NCI-H1417 treated with DMSO at 0.1 percent for 48 hours (cell line): ENCODE measurements at regions not wholly inside any gene's neighbourhood (a gene's known extent, or its start where the extent isn't known, plus 50 kb on each side); places are given as distances from the start of the nearest gene placed in this dataset.

Source experiments
- DNase-seq: peaks from one replicate; lab custom pipeline; 2025; lab: John Stamatoyannopoulos, UW

DNA sequence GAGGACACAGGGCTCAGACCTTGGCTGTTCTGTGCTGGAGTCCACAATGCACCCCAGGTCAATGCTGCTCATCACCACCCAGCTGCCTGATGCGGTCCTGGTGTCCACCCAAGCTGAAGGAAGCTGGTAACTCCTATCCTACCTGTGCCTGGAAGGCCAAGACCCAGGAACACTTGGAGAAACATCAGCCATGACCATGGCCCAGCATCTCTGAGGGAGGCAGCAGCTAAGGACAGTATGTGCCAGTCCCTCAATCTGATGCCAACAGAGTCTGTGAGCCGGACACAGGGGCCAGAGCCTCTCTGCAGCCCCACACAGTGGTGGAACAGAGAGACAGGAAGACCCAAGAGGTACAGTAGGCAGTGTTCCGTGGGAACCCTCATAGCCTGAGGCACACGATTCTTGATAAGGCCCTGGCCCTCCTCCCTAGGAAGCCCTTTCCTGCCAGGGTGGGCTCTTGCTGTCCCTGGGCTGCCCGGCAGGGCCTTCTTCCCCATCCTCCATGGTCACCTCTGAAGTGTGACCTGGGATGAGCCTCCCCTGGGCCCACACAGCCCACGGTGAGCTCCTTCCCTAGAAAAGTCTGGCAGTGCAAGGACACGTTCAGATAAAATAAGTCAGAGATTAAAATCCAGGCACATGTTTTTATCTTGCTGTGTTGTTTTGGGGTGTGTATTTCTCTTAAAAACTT is 170.7 kb downstream of the THBS2 start:
- no peak for DNase-seq

DNA sequence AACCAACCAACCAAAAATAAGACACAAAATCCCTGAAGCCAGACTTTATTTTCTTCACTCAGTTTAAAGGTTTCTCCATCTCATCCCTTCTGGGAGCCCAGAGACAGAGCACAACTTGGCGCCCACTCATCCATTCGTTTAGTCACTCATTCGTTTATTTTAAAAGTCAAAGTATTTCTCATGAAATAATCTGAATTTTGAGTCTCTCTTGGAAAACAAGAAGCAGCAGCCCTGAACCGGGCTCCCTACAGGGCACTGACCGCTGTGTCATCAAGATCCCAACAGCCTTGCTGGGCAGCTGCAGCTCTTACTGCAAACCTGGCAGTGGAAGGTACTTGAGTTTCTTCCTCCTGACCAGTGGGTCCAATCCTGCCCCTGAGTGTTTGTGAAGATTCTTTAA is 171.6 kb downstream of the THBS2 start:
- no peak for DNase-seq

DNA sequence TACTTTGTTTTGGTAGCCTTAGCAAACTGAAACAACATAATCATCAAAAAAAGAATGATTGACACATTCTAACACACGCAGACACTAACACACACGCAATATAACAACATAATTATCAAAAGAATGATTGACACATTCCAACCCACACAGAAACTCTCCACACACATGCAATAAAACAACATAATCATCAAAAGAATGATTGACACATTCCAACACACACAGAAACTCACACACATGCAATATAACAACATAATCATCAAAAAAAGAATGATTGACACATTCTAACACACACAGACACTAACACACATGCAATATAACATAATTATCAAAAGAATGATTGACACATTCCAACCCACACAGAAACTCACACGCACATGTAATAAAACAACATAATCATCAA is 172.4 kb downstream of the THBS2 start:
- DNase-seq: no peak

DNA sequence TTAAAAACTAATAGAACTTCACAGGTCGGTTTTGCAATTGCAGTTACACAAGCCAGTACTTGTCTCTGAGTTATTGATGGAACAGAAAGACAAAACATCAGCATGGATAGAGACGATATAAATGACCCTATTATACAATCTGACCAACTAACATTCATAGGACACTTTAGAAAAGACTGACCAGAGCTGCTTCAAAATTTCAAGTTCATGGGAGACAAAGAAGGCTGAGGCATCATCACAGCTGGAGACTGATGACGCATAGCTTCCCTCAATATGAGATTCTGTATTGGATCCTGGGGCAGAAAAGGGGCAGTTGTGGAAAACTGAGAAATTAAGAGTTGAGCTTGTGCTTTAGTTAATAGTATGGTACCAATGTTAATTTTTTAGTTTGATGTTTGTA is 174.0 kb downstream of the THBS2 start:
- DNase-seq: no peak

DNA sequence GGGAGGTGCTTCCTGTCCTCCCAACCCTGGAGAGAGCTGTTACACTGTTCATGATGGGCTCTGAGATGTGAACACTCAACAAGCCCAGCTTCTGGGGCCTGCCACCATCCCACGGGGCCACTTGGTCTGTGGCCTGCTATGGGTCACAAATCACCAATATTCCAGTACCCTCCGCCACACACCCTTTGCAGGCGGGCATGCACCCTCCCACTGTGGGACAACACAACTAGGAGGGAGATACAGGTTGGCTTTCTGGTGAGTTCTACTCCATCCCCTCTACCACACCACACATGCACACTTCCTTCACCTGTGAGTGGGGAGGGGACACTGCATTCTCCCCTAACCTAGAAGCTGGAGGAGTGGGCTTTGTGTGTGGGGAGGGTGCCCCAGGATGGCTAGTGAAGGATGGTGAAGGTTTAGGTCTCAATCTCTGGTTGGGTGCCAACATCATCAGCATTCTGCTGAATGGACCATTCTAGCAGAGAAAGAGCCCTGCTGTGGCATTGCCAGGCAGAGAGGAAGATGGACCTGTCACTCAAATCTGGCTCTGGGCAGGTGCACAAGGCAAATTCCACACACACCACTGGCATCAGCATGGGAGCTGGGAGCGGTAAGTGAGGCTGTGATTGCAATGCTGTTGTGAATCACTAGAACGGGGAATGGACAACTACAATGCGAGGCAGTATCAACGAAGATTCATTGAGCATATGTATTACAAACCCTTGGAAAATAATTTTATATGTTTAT is 175.1 kb downstream of the THBS2 start:
- no peak for DNase-seq

DNA sequence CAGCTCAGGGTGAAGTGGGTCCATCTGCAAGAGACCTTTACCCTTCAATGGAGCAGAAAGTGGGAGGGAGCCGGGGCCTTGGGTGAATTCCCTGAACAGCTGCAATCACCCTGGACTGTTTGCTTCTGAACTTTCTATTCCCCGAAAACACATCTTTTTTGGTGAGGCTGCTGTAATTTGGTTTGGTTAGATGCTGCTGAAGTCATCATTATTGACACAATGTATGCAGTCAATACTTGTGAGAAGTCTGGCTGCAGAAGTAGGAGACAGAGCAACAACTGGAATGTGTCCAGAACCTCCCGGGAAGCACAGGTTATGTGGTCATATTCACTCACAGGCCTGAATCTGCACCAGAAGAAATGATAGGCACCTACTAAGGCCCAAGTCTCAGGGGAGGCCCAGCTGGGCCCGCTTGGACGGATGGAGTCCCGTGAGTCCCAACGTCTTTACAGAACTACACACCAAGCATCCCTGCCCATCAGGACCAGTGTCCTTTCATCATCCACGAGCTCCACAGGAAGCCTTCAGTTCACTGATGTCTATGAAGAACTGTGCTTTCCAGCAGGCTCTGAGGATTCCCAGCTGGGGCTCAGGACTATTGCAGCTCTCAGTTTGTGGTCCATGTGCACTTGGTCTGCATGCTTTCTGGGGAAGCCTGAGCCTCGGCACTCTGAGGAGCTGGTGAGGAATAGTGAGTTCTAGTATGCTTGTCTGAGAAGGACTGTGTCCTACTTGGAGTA is 177.6 kb downstream of the THBS2 start:
- DNase-seq: no peak

DNA sequence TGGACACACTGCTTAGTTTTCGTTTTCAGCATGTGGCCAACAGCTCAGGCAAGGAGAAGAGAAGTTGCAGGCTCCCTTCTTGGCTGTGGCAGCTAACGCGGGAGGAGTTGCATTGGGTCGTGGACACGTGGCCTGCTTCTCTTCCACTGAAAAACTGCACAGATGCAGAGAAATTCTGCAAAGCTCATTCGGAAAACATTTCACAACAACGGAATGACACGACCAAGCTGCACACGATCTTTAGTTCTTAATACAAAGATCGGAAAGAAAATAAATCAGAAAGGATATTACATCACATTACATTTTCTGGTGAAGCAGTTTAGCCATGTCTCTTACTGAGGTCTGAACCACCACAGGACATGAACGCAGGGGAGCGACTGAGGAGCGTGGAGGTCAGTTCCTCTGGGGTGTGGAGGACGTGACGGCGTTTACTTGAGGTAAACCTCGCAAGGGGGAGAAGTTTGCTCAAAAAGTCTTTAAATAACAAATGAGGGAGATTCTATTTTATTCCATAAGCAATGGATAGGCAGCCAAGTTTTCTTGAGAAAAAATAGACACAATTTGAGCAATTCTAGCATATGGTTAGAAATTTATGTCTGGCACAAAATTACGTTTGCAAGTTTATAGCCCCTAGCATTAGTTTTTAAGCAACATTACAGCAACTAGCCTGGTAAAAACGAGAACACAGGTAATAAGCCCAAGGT is 178.3 kb downstream of the THBS2 start:
- DNase-seq: no peak

DNA sequence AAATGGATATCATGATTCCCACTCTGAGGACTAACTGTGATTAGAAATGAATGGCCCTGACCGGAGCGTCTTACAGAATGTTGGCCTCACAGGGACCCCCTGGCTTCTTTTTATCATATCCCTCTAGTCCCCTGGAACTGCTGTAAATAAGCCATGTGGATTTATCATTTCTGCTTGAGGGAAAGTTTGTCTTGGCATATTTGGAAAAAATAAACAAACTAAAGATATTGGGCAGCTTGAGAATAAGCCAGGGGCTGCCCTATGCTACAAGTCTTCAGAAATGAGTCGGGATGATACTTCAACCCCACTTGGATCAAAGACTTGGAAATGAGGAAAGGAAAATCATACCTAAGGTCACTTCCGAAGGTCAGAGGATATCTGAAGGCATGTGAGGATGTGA is 179.1 kb downstream of the THBS2 start:
- DNase-seq: no peak

DNA sequence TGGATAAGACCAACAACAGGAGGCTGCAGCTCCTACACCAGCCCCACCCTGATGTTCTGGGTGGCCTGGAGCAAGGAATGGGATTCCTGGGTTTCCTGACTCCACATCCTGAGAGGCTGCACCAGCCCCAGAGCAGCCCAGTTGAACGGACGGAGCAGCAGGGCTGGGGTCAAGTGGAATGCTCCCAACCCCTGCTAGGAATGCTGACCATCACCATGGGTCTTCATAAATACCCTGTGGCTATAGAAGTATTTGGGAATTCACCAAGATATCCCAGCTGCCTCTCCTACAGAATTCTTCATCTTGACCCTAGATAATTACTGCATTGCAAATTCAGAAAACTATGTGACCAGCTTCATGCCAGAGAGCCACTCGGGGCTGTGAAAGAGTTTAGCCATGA is 180.3 kb downstream of the THBS2 start:
- DNase-seq: no peak

DNA sequence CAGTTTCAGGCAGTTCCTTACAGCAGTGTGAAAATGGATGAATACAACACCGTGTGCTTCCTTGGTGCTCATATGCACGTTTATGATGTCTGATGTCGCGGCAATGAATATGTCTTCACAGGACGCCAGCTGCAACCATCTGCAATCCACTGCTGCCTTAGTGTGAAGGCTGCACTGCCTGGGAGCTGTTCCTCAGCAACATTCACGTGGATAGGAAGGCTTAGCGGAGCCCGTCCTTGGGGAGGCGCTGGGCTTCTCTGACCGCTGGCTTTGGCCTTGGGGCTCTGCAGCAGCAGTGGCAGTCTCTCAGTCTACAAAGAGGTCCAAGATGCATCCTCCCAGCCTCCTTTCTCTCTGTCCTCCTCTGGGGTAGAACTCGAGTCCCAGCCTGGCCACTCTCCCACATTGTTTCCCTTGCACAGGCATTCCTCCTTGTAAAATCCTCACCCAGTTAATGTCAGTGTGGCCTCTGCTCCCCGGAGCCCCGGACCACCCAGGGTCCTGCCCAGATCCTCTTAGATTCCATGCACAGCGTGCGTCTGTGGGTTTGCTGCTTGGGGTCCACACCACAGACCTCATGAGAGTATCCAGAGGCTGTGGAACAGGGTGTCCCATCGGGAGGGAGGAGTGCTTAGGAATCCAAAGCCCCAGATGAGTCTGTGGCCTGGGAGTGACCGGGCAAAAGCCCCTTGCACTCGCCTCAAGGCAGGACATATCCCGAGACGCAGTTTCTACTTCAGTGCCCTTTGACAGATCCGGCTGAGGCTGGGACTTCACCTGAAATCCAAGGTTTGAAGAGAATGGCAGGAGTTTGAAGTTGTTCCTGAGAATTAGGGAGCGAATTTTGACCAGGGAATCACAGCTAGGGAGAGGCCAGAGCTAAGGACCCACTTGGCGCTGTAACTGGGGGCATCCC is 181.3 kb downstream of the THBS2 start:
- DNase-seq: no peak

DNA sequence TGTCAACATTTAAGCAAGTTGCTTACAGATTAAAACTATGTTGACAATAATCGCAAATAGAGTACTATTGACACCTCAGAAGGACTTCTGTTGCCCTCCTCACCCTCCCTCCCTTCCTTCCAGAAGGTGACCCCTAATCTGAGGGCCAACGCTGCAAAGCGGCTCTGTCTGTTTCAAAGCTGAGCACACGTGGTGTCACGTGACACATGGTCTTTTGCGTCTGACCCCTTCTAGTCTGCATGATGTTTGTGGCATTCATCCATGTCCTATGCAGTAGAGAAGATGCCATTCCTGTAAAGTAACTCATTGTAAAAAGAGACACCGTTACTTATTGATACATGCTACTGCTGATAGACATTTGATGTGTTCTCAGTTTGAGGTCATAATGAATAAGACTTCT is 182.3 kb downstream of the THBS2 start:
- DNase-seq: no peak

DNA sequence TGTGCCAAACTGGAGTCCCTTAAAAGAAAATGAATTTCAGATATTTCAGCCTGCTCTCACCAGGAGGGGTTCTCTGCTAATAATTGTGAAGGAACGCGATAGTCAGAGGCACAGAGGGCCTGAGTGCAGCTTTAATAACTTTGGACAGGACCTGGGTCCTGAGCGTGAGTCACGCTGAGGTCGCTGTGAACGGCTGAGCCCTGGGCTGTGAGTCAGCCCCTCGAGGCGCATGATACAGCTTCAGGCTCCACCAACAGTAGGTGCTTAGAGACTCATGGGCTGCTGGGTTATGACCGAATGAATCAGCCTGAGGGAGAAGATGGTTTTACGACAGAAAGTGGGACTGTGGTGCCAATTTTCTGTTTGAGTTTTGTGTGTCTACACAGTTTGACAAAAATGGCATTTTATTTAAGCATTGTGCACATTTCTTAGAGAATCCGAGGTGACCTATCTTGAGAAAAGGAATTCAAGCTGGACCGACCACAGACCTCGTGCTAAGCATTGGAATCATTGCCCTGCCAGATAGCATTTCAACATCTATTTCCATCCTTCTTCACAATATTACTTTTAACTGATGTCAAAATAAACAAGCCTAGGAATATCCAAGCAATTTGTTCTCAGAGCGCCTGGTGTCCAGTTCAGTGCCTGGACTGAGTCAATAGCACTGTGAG is 183.0 kb downstream of the THBS2 start:
- no peak for DNase-seq

DNA sequence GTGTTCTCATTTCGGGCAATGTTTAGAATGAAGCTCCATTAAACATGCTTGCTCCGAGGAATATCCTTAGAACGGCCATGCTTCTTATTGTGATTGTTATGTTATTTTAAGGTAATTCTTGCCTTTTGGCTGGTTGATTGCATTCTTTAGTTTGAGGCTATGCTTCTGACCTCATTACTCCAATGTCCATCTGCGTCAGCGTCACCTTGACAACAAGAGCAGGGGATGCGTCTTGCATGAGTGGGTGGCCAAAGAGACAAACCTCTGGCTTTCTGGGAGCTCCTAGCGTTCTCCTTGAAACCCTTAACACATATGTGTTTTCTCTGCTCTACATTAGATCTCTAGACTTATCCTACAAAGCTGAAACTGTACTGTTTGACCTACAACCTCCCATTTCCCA is 184.3 kb downstream of the THBS2 start:
- no peak for DNase-seq

DNA sequence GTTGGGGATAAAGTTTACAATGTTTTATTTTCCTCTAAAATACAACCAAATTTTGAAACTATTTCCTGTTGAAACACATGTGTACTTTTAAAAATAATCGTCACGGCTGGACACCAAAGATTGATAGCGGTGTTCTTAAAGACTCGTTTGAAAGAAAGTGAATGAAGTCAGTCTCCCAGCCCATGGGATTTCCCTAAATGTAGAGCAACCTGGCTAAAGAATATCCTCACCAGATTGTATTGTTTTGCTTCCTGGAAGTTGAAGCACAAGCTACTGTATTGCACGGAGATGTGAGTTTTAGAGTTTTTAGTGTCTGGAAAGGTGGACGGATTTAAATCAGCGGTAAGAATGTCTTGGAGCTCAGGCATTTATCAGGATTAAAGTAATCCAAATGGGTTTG is 189.5 kb downstream of the THBS2 start:
- DNase-seq: no peak

DNA sequence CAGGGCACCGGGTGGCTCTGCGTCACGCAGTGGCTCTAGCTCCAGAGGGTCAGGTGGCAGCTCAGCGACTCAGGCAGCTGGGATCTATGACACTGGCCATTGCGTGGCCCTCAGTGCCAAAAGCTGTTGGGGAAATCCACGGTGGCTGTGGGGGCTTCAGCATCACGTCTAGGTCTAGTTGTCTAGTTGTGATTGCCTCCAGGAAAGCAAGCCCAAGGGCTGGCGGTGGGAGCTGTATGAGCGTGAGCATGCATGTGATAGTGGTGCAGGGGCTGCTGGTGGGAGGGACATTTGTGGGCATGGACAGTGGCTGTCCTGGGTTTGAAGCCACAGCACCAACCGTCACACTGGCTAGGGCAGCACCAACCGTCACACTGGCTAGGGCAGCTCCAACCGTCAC is 191.4 kb downstream of the THBS2 start:
- DNase-seq: no peak

DNA sequence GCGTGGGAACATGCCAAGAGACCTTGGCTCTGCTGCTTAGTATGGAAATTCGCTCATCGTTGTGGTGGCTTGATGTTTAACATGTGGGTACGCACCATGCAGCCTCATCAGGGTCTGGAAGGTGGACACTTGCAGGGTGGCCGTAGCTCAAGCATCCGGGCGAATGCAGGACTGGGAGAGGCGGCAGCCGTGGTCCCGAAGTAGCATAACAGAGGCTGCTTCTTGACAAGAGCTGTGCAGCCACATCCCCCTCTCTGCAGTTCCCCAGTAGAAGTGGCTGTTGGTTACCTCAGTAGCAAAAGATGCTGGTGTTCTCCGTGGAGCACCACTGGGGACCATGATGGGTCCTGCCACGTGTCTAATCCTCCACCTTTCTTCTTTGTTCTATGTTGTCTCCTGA is 195.0 kb downstream of the THBS2 start:
- DNase-seq: no peak

DNA sequence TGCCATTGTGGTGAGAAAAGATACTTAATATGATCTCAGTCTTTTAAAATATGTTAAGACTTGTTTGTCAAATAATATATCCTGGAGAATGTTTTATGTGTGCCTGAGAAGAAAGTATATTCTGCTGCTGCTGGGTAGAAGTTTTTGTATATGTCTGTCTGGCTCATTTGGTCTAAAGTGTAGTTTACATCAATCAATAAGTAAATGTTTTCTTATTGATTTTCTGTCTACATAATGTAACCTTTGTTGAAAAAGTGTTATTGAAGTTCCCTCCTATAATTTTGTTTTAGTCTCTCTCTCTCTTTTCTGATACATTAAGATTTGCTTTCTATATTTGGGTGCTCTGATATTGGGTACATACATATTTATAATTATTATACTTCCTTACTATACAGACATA is 201.2 kb downstream of the THBS2 start:
- no peak for DNase-seq

DNA sequence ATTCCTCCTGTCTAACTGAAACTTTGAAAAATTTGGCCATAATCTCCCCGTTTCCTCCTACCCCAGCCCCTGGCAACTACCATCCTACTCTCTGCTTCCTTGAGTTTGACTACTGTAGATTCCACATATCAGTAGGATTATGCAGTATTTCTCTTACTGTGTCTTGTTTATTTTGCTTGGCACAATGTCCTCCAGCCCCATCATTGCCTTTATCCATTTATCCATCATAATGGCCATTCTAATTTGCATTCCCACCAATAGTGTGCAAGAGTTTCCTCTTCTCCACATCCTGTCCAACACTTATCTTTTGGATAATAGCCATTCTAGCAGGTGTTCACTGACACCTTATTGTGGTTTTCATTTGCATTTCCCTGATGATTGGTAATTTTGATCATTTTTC is 202.3 kb downstream of the THBS2 start:
- peak; percentile 10 for DNase-seq

DNA sequence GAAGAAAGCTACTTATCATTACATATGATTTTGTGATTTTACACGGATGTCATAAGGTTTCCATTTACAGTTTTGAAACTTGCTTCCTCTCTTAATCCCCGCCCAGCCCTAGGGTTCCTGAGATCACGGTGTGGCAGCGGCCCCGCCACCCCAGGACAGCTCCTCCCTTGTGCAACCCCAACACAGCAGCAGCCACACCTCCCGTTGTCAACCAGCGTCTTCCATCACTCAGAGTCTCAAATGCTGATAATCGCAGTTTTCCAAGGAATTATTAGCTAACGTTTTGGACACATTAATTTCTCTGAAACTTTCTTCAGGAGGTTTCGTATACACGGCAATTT is 204.8 kb downstream of the THBS2 start:
- no peak for DNase-seq

DNA sequence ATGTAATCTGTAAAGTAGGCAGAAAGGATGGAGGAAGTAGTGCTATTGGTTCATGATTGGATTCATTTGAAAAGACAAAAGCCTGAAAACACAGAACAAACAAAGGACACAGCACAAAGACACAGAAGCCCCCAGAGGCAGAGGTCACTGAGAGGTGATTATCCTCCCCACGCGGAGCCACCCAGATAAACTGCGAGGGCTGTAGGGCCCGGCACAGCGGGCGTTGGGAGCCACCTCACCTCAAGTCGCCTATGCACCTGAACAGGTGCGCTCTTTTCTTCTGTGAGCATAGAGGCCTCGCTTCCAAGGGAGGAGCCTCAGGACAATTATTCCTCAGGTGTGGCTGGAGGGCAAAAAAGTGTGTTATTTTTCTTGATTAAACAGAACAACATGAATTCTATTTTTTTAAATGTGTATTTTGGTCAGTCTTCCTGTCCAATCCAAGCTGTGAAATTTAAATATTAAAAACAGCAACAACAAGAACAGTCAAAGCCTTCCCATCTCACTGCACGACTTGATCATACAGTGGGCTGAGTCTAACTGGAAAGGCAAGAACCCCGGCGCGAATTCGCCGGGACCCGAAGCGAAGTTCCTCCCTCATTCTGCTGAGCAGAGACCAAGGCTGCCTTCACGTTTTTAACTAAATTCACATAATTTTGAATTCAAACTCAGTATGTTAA is 205.3 kb downstream of the THBS2 start:
- DNase-seq: no peak

DNA sequence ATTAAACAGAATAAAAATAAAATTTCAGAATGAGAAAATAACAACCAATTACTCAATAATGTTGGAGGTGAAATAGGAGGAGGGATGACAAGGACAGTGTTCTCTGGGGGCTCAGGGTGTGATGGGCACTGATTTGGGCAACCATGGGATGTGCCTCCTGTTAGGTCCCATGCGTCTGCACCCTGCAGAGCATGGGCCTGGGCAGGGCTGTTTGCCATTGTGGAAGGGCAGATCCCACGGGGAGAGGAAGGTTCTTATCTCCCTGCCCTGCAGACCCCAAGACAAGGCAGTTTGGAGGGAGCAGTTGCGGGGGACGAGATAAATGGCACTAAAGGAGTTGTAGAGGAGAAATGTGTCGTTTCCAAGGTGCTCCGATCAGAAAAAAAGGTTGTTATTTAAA is 206.3 kb downstream of the THBS2 start:
- no peak for DNase-seq
